ENCODE measurements at regions not wholly inside any gene's neighbourhood (a gene's known extent, or its start where the extent isn't known, plus 50 kb on each side); places are given as distances from the start of the nearest gene placed in this dataset.

GRCh38 chr19:31534786-31535657 is 185.8 kb upstream of the TSHZ3 start:
- TF ChIP-seq POLR2A (IDR thresholded peaks at IDR 0.05), result no peak
- TF ChIP-seq, protein P1, sequence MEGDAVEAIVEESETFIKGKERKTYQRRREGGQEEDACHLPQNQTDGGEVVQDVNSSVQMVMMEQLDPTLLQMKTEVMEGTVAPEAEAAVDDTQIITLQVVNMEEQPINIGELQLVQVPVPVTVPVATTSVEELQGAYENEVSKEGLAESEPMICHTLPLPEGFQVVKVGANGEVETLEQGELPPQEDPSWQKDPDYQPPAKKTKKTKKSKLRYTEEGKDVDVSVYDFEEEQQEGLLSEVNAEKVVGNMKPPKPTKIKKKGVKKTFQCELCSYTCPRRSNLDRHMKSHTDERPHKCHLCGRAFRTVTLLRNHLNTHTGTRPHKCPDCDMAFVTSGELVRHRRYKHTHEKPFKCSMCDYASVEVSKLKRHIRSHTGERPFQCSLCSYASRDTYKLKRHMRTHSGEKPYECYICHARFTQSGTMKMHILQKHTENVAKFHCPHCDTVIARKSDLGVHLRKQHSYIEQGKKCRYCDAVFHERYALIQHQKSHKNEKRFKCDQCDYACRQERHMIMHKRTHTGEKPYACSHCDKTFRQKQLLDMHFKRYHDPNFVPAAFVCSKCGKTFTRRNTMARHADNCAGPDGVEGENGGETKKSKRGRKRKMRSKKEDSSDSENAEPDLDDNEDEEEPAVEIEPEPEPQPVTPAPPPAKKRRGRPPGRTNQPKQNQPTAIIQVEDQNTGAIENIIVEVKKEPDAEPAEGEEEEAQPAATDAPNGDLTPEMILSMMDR (IDR thresholded peaks at IDR 0.05), result no peak

Data from upper lobe of left lung (tissue), 4 donors.